IMR-90 (cell line): ENCODE measurements at regions not wholly inside any gene's neighbourhood (a gene's known extent, or its start where the extent isn't known, plus 50 kb on each side); places are given as distances from the start of the nearest gene placed in this dataset.

Experiments
- ATAC-seq: fragments of 200-7000 bp; cut with Tn5 transposase; 2 replicates; pipeline ENCODE4 v1.9.1; 2020; ENCODE audit warnings: low read depth, mild to moderate bottlenecking, moderate library complexity
- BruUV-seq: library from RNA; stranded (reverse); fragments of 400-500 nt; replicated peaks from 2 replicates; lab custom pipeline; 2021; lab: Mats Ljungman, UMichigan
- CTCF ChIA-PET: fragments of 300-600 bp; formaldehyde crosslinking; extraction: SDS; loops from one replicate; lab custom pipeline; 2021; ENCODE audit warnings: antibody characterized with exemption; lab: Yijun Ruan, JAX
- POLR2A ChIA-PET: fragments of 300-600 bp; sonication (Branson Sonifier 250); formaldehyde crosslinking; loops from one replicate; lab custom pipeline; 2022; ENCODE audit warnings: antibody characterized with exemption; ENCODE audit not compliant: unreplicated experiment; lab: Charles Lee
- DNase-seq: peaks from one replicate; pipeline ENCODE4 v3.0.0; 2013
- H2AFZ ChIP-seq: replicated peaks from 2 replicates; pipeline ENCODE3; 2013; ENCODE audit warnings: low read length, mild to moderate bottlenecking; ENCODE audit not compliant: poor library complexity
- H2AK5ac ChIP-seq: 2 replicates; pipeline ENCODE4 v1.6.1; 2013; ENCODE audit warnings: low read depth, low read length, inconsistent platforms
- H2AK9ac ChIP-seq: replicated peaks from 2 replicates; pipeline ENCODE3; 2013; ENCODE audit warnings: mild to moderate bottlenecking, low read depth, low read length, moderate library complexity; ENCODE audit not compliant: poor library complexity
- H2BK120ac ChIP-seq: 2 replicates; pipeline ENCODE4 v1.6.1; 2013; ENCODE audit warnings: low read depth, low read length, inconsistent platforms
- H2BK15ac ChIP-seq: 3 replicates; pipeline ENCODE4 v1.6.1; 2013; ENCODE audit warnings: low read depth, low read length, inconsistent platforms
- H2BK20ac ChIP-seq: 2 replicates; pipeline ENCODE4 v1.6.1; 2013; ENCODE audit warnings: low read depth, mild to moderate bottlenecking, inconsistent platforms, low read length, moderate library complexity
- H2BK5ac ChIP-seq: 2 replicates; pipeline ENCODE4 v1.6.1; 2013; ENCODE audit warnings: mild to moderate bottlenecking, low read depth, low read length, inconsistent platforms; ENCODE audit not compliant: poor library complexity, severe bottlenecking
- H3K14ac ChIP-seq: replicated peaks from 2 replicates; pipeline ENCODE4 v1.6.1; 2013; ENCODE audit warnings: low read depth, low read length, inconsistent platforms
- H3K18ac ChIP-seq: 2 replicates; pipeline ENCODE4 v1.6.1; 2013; ENCODE audit warnings: low read depth, low read length, control low read depth
- H3K23ac ChIP-seq: 2 replicates; pipeline ENCODE4 v1.6.1; 2013; ENCODE audit warnings: low read depth, low read length, inconsistent platforms
- H3K27ac ChIP-seq: 2 replicates; pipeline ENCODE4 v1.5.1; 2013; ENCODE audit warnings: mild to moderate bottlenecking, control low read depth, low read length; ENCODE audit not compliant: insufficient read depth
- H3K27me3 ChIP-seq: 2 replicates; pipeline ENCODE4 v1.6.1; 2013; ENCODE audit warnings: low read length; ENCODE audit not compliant: control insufficient read depth, insufficient read depth
- H3K36me3 ChIP-seq: 2 replicates; pipeline ENCODE4 v1.6.1; 2013; ENCODE audit warnings: low read length, mixed read lengths; ENCODE audit not compliant: control insufficient read depth, insufficient read depth
- H3K4ac ChIP-seq: 2 replicates; pipeline ENCODE4 v1.6.1; 2013; ENCODE audit warnings: low read depth, low read length, inconsistent platforms
- H3K4me1 ChIP-seq: 2 replicates; pipeline ENCODE4 v1.6.1; 2013; ENCODE audit warnings: low read length, mixed read lengths; ENCODE audit not compliant: control insufficient read depth, insufficient read depth
- H3K4me2 ChIP-seq: 2 replicates; pipeline ENCODE4 v1.6.1; 2013; ENCODE audit warnings: low read depth, mild to moderate bottlenecking, control low read depth, low read length, moderate library complexity
- H3K4me3 ChIP-seq: 2 replicates; pipeline ENCODE4 v1.5.1; 2013; ENCODE audit warnings: low read depth, mild to moderate bottlenecking, control low read depth, low read length, moderate library complexity; ENCODE audit not compliant: insufficient read depth
- H3K56ac ChIP-seq: 2 replicates; pipeline ENCODE4 v1.6.1; 2013; ENCODE audit warnings: low read length, inconsistent platforms; ENCODE audit not compliant: insufficient read depth; ENCODE audit errors: extremely low read depth
- H3K79me1 ChIP-seq, 2 experiments: 2 replicates each; pipeline ENCODE4 v1.6.1; 2013; ENCODE audit warnings: low read length in 2 of 2, inconsistent platforms in 1 of 2, low read depth in 1 of 2
- H3K9ac ChIP-seq: 2 replicates; pipeline ENCODE4 v1.6.1; 2013; ENCODE audit warnings: low read depth, low read length, control low read depth
- H3K9me1 ChIP-seq: 2 replicates; pipeline ENCODE4 v1.6.1; 2013; ENCODE audit warnings: low read length, inconsistent platforms; ENCODE audit not compliant: insufficient read depth
- H3K9me3 ChIP-seq: 2 replicates; pipeline ENCODE4 v1.6.1; 2013; ENCODE audit warnings: low read length; ENCODE audit not compliant: control insufficient read depth, insufficient read depth
- H4K20me1 ChIP-seq: 2 replicates; pipeline ENCODE4 v1.6.1; 2013; ENCODE audit warnings: low read length, inconsistent platforms; ENCODE audit not compliant: insufficient read depth
- H4K5ac ChIP-seq: 2 replicates; pipeline ENCODE4 v1.6.1; 2013; ENCODE audit warnings: mild to moderate bottlenecking, low read depth, low read length, control low read depth
- H4K8ac ChIP-seq, 2 experiments: 2 replicates each; pipeline ENCODE4 v1.6.1; 2013; ENCODE audit warnings: low read depth in 2 of 2, low read length in 2 of 2, control low read depth in 1 of 2, inconsistent platforms in 1 of 2
- H4K91ac ChIP-seq: 2 replicates; pipeline ENCODE4 v1.6.1; 2013; ENCODE audit warnings: low read depth, low read length, inconsistent platforms; ENCODE audit not compliant: insufficient read depth
- MAFK ChIP-seq: IDR thresholded peaks from 2 replicates; pipeline ENCODE4 v1.6.1; 2012; ENCODE audit warnings: low read depth, low read length, improper control_type of control experiment
- MXI1 ChIP-seq: IDR thresholded peaks from 2 replicates; pipeline ENCODE4 v1.6.1; 2012; ENCODE audit warnings: low read depth, mild to moderate bottlenecking, low read length, moderate library complexity, borderline replicate concordance
- RCOR1 ChIP-seq: IDR thresholded peaks from 2 replicates; pipeline ENCODE4 v1.6.1; 2012; ENCODE audit warnings: mild to moderate bottlenecking, low read length, improper control_type of control experiment; ENCODE audit not compliant: insufficient replicate concordance
- RFX5 ChIP-seq: IDR thresholded peaks from 2 replicates; pipeline ENCODE4 v1.8.0; 2012; ENCODE audit warnings: low read depth, mild to moderate bottlenecking, low read length, moderate library complexity
- WGBS, 2 experiments: methylation state at CpG; one replicate each; pipeline versions ENCODE4 v1.1.5 to v1.1.7; 2013; ENCODE audit warnings: missing lambda C conversion rate in 2 of 2; ENCODE audit not compliant: insufficient read length in 1 of 2; ENCODE audit errors: extremely low coverage in 2 of 2; 5-methylcytosine and 5-hydroxymethylcytosine counted together
- dilution Hi-C: fragments of 300-500 bp; cut with HindIII; formaldehyde crosslinking; loops from one replicate; pipeline ENCODE4 v1.14.3; 2018; ENCODE audit warnings: low sequenced_read_pairs; ENCODE audit not compliant: unreplicated experiment
- in situ Hi-C: fragments of 300-500 bp; cut with MboI; formaldehyde crosslinking; loops from 3 replicates; pipeline ENCODE4 v1.14.3; 2019; ENCODE audit warnings: low sequenced_read_pairs, inconsistent platforms, mixed read lengths
- intact Hi-C: fragments of 100-400 bp; cut with micrococcal nuclease; formaldehyde crosslinking; loops from 2 replicates; pipeline ENCODE4 v1.10.0; 2022
- TF ChIP-seq, protein P1 (sequence below): fragments of 150-350 bp; IDR thresholded peaks from 2 replicates; pipeline ENCODE4 v1.6.1; 2016; ENCODE audit warnings: low read depth, mild to moderate bottlenecking, low read length, moderate library complexity, borderline replicate concordance

DNA sequence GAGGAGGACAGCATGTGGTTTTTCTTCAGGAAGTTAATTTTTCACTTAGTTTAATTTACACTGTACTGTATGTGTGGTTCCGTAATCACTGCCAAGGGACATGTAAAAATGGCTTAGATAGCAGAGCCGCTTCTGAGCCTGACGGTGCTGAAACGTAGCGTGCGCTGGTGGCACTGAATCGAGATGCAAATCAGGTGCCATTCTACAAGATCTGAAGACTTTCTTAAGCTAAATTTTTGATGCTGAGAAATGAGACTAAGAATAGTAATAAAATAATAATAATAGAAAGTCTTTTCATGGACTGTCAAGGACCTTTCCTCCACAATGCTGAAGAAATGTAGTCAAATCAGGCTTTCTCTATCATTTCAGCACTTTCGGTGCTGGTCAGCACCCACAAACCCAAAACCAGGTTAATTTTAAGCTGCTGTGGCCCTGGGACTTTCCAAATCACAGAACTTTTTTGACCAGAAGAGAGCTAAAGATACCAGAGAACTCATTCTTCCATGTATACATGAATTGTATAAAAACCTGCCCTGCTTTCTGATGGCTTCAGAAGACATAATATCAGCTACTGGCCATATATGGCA is 183.3 kb upstream of the LMO3 start:
- Histone ChIP-seq H3K79me1 (no peaks in the 10 kb centered on the region), H2BK20ac (no peak overlapping the region), H3K27ac (no peak overlapping the region), H2AK5ac (no peak overlapping the region), H4K8ac (no peak overlapping the region), H3K4me2 (no peak overlapping the region), H3K18ac (no peak overlapping the region), H2BK5ac (no peak overlapping the region), H3K4me1 (no peaks in the 10 kb centered on the region), H3K23ac (no peak overlapping the region), H3K14ac (no peak overlapping the region), H3K9me1 (no peaks in the 10 kb centered on the region), H4K20me1 (no peaks in the 10 kb centered on the region), H3K4me3 (no peak overlapping the region), H4K91ac (no peak overlapping the region), H2AFZ (no peak overlapping the region), H3K9me3 (peaks cover 7% of the 10 kb centered on the region), H4K5ac (no peak overlapping the region), H2BK15ac (no peak overlapping the region), H3K27me3 (no peaks in the 10 kb centered on the region), H3K56ac (no peak overlapping the region), H2BK120ac (no peak overlapping the region), H3K36me3 (no peaks in the 10 kb centered on the region), H2AK9ac (no peak overlapping the region), H3K4ac (no peak overlapping the region), H3K9ac (no peak overlapping the region)
- 0% methylated on average over 1 of the region's 8 CpGs; no CpG with 5 or more reads in 1 of the 2 experiments for WGBS, 2 experiments
- intact Hi-C loops = no loop called here
- DNase-seq = no peak
- no peak for TF ChIP-seq RCOR1
- TF ChIP-seq RFX5 = no peak
- TF ChIP-seq, protein P1, sequence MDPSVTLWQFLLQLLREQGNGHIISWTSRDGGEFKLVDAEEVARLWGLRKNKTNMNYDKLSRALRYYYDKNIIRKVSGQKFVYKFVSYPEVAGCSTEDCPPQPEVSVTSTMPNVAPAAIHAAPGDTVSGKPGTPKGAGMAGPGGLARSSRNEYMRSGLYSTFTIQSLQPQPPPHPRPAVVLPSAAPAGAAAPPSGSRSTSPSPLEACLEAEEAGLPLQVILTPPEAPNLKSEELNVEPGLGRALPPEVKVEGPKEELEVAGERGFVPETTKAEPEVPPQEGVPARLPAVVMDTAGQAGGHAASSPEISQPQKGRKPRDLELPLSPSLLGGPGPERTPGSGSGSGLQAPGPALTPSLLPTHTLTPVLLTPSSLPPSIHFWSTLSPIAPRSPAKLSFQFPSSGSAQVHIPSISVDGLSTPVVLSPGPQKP = no peak
- TF ChIP-seq MXI1 = no peak
- TF ChIP-seq MAFK = no peak
- BruUV-seq = no TSS peak
- dilution Hi-C loops = no loop called here
- in situ Hi-C loops = no loop called here
- POLR2A ChIA-PET = no interaction called here
- CTCF ChIA-PET = no interaction called here
- no peak for ATAC-seq
